Lower lobe of right lung (tissue), 2 donors: ENCODE measurements at regions not wholly inside any gene's neighbourhood (a gene's known extent, or its start where the extent isn't known, plus 50 kb on each side); places are given as distances from the start of the nearest gene placed in this dataset.

Experiments used
- ATAC-seq, 2 donors: fragments of 200-7000 bp; cut with Tn5 transposase; one replicate each; pipeline ENCODE4 v1.9.1; 2020 to 2022; ENCODE audit warnings: mild to moderate bottlenecking in 2 of 2, moderate library complexity in 2 of 2
- DNase-seq: peaks from one replicate; pipeline ENCODE4 v3.0.0-alpha.2; 2020
- H3K27ac ChIP-seq: fragments of 200-600 bp; one replicate; pipeline ENCODE4 v1.8.0; 2022
- H3K27me3 ChIP-seq: fragments of 200-600 bp; one replicate; pipeline ENCODE4 v1.8.0; 2022; ENCODE audit warnings: low read depth
- H3K36me3 ChIP-seq: fragments of 200-600 bp; one replicate; pipeline ENCODE4 v1.8.0; 2022; ENCODE audit warnings: mild to moderate bottlenecking
- H3K4me1 ChIP-seq: fragments of 200-600 bp; one replicate; pipeline ENCODE4 v1.8.0; 2022
- H3K4me3 ChIP-seq: fragments of 200-600 bp; one replicate; pipeline ENCODE4 v1.8.0; 2022; ENCODE audit warnings: mild to moderate bottlenecking
- H3K9me3 ChIP-seq: fragments of 200-600 bp; one replicate; pipeline ENCODE4 v1.8.0; 2022
- CTCF ChIP-seq: fragments of 200-600 bp; IDR thresholded peaks from one replicate; pipeline ENCODE4 v1.8.0; 2022; ENCODE audit warnings: antibody characterized with exemption, mild to moderate bottlenecking
- intact Hi-C: fragments of 100-400 bp; cut with DNase I; formaldehyde crosslinking; loops from one replicate; pipeline ENCODE4 v1.11.0; 2022
- donor health status: DM: no; HTN: yes; CAD: no; lungs with severe emphysema.

- Histone ChIP-seq H3K36me3 (no peaks in the 10 kb centered on the region), H3K9me3 (no peaks in the 10 kb centered on the region), H3K27me3 (no peaks in the 10 kb centered on the region), H3K4me3 (no peak overlapping the region), H3K27ac (no peak overlapping the region), H3K4me1 (no peaks in the 10 kb centered on the region)
- ATAC-seq (no peak), DNase-seq (no peak)
- no peak for TF ChIP-seq CTCF
- intact Hi-C loops: no loop called here
These were observed 79.0 kb upstream of the MEDAG start for GRCh38 chr13:30826911-30827577.

GRCh38 chr13:30827578-30827925 is 78.5 kb upstream of the MEDAG start:
- no peak for DNase-seq
- Histone ChIP-seq H3K4me1 (no peaks in the 10 kb centered on the region), H3K4me3 (no peak overlapping the region), H3K36me3 (no peaks in the 10 kb centered on the region), H3K9me3 (no peaks in the 10 kb centered on the region), H3K27ac (no peak overlapping the region), H3K27me3 (no peaks in the 10 kb centered on the region)
- no peak for TF ChIP-seq CTCF
- intact Hi-C loops: no loop called here
- no peak for ATAC-seq

- no peaks in the 10 kb centered on the region for H3K4me1 ChIP-seq
- intact Hi-C loops: no loop called here
- DNase-seq (no peak), ATAC-seq (no peak)
- no peaks in the 10 kb centered on the region for H3K27me3 ChIP-seq
- no peaks in the 10 kb centered on the region for H3K36me3 ChIP-seq
- no peak for TF ChIP-seq CTCF
- H3K27ac ChIP-seq: no peak overlapping the region
- H3K4me3 ChIP-seq: no peak overlapping the region
- H3K9me3 ChIP-seq: no peaks in the 10 kb centered on the region
These were observed 76.8 kb upstream of the MEDAG start for GRCh38 chr13:30829145-30829832.

- no peak for ATAC-seq
- intact Hi-C loops: no loop called here
- Histone ChIP-seq H3K27ac (no peak overlapping the region), H3K9me3 (no peaks in the 10 kb centered on the region), H3K36me3 (no peaks in the 10 kb centered on the region), H3K27me3 (no peaks in the 10 kb centered on the region), H3K4me1 (no peaks in the 10 kb centered on the region), H3K4me3 (no peak overlapping the region)
- DNase-seq: no peak
- no peak for TF ChIP-seq CTCF
These were observed 76.0 kb upstream of the MEDAG start for GRCh38 chr13:30829833-30830637.

- H3K27me3 ChIP-seq: no peaks in the 10 kb centered on the region
- H3K4me3 ChIP-seq: no peak overlapping the region
- H3K4me1 ChIP-seq: no peaks in the 10 kb centered on the region
- no peak for DNase-seq
- no peak for TF ChIP-seq CTCF
- ATAC-seq: no peak
- H3K27ac ChIP-seq: no peak overlapping the region
- intact Hi-C loops: no loop called here
- H3K36me3 ChIP-seq: no peaks in the 10 kb centered on the region
- no peaks in the 10 kb centered on the region for H3K9me3 ChIP-seq
These were observed 75.5 kb upstream of the MEDAG start for GRCh38 chr13:30830638-30830965.
